ENCODE measurements at regions not wholly inside any gene's neighbourhood (a gene's known extent, or its start where the extent isn't known, plus 50 kb on each side); places are given as distances from the start of the nearest gene placed in this dataset.

DNA sequence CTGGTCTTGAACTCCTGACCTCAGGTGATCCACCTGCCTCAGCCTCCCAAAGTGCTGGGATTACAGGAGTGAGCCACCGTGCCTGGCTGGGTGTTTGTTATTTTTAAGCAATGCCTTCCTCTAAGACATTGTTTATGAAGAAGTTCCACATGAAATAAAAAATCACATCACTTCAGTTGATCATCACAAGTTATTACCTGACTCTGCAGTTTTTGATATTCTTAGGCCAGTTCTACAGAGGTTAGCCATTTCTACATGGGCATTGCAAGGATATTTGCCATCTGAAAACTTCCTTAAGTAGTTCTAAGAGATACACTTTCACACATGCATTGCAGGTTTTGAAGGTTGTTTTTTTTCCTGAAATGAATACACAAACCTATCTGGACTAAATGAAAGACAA, 82.1 kb downstream of the PYDC2 start:
- TF ChIP-seq POLR2A (IDR thresholded peaks at IDR 0.05; ENCODE audit: low read depth, low read length) (no peak), TAF1 (IDR thresholded peaks at IDR 0.05; ENCODE audit: low read depth, low read length) (no peak), POU2F2 (IDR thresholded peaks at IDR 0.05; ENCODE audit: low read depth, low read length) (no peak), POLR2AphosphoS5 (IDR thresholded peaks at IDR 0.05; ENCODE audit: low read depth, low read length) (no peak)

Measured in GM12891 (cell line).